GM21619 (cell line): ENCODE measurements at regions not wholly inside any gene's neighbourhood (a gene's known extent, or its start where the extent isn't known, plus 50 kb on each side); places are given as distances from the start of the nearest gene placed in this dataset.

ENCODE experiments used
- ATAC-seq: cut with Tn5 transposase; IDR thresholded peaks from one replicate; pipeline ENCODE4 v1.9.1; 2021; ENCODE audit not compliant: unreplicated experiment

DNA sequence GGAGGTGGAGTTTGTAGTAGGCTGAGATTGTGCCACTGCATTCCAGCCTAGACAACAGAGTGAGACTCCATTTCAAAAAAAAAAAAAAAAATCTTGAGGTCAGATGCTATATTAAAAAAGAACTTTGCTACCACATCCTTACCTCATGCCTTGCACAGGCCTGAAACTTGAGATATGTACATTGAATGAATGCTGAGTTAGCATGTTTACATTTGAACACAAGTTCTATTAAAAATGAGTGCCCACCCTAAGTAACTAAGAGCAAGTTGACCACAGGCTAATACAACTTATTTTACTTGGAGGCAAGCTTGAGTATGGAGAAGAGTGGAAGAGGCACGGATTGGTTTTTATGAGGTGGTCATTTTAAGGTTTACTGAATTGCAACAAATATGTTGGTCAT is 276.6 kb upstream of the GATB start:
- no peak for ATAC-seq

DNA sequence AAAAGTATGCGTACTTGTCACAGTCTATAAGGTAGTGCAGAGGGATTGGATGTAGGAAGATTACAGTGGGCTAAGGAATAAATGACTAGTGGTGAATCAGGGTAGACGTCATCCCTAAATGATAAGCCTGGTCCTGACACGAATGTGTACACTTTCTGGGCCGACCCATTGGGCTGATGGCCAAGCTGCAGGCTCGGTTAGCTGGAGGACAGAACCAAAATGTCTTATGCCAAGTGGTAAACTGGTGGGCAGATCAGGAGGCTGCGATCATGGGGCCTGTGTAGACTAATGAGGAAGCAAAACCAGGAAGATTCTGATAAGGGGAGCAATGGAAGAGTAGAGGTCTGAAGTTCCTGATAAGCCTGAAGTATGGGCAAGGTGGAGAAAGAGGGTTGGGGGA is 272.8 kb upstream of the GATB start:
- no peak for ATAC-seq

DNA sequence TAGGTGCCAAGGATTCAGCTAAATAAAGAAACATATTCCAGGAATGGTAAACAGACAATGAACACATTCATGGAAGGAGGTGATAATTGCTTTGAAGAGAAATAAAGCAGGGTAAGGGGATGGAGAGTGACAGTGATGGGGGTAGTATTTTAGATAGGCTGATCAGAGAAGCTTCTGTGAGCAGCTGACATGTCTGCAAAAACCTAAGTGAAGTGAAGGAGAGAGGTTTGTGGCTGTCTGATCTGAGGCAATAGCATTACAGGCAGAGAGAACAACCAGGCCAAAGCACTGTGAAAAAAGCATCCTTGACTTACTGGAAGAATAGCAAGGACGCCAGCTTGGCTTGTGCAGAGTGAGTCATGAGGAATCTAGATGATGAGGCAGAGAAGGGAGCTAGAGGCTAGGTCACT is 271.9 kb upstream of the GATB start:
- ATAC-seq, result no peak

GRCh38 chr4:152029631-152030030 is 268.8 kb upstream of the GATB start:
- ATAC-seq, result no peak

GRCh38 chr4:152028131-152028530 is 267.3 kb upstream of the GATB start:
- ATAC-seq, result no peak

DNA sequence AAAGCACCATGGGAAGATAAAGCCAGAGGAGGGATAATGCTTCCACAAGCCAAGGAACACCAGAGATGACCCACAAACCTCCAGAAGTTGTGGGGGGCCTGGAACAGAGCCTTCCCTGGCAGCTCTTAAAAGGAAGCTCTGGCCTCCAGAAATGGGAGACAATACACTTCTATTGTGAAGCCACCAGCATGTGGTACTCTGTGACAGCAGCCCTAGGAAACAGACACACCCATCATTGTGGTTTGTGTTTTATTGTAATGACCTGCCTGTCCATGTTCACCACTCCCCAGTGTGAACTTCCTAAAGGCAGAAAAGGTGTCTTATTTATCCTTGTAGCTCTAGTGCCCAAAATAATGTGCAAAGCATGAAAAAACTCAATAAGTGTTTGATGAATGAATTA is 264.1 kb upstream of the GATB start:
- no peak for ATAC-seq

GRCh38 chr4:152023674-152024073 is 262.9 kb upstream of the GATB start:
- ATAC-seq, result no peak

DNA sequence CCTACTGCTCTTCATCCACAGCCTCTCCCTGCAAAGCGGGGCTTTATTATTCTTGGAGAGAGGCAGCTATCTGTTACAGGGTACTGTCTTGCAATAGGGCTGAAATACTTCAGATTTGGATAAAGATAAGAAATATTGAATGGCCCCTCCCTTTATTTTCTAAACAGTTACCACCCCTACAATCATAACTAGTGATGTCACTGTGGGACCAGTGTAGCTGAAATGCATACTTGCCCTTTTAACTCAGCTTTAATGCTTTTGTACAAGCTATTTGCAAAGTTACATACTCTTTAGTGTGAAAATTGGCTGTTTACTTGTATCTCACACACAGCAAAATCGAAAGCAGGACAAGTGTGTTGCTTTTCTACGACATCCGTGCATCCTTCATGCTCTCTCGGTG is 261.7 kb upstream of the GATB start:
- ATAC-seq, result no peak

GRCh38 chr4:152021788-152022438 is 261.1 kb upstream of the GATB start:
- no peak for ATAC-seq

DNA sequence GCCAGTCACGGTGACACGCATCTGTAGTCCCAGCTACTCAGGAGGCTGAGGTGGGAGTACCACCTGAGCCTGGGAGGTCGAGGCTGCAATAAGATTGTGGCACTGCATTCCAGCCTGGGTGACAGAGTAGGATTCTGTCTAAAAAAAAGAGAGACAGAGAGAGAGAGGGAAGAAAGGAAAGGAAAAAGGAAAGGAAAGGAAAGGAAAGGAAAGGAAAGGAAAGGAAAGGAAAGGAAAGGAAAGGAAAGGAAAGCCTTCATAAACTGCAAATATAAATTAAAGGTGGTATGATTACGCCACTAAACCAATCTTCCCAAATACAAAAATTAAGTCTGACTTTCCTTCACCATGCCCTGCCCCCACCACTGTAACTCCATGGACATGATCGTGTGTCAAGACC is 259.3 kb upstream of the GATB start:
- no peak for ATAC-seq

DNA sequence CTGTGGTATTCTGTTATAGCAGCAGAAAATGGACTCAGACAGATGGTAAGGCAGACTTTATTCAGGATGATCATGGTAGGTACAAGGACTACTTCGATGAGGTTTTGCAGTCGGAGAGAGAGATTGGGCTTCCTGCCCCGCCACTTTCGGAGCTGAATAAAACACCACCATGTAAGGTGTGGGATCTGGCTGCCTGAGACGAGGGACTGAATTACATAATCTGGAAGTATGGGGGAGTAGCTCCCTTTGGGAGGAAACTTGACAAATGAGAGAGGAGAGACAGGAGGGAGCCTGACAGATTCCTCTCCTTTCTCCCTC is 255.5 kb upstream of the GATB start:
- ATAC-seq, result no peak

DNA sequence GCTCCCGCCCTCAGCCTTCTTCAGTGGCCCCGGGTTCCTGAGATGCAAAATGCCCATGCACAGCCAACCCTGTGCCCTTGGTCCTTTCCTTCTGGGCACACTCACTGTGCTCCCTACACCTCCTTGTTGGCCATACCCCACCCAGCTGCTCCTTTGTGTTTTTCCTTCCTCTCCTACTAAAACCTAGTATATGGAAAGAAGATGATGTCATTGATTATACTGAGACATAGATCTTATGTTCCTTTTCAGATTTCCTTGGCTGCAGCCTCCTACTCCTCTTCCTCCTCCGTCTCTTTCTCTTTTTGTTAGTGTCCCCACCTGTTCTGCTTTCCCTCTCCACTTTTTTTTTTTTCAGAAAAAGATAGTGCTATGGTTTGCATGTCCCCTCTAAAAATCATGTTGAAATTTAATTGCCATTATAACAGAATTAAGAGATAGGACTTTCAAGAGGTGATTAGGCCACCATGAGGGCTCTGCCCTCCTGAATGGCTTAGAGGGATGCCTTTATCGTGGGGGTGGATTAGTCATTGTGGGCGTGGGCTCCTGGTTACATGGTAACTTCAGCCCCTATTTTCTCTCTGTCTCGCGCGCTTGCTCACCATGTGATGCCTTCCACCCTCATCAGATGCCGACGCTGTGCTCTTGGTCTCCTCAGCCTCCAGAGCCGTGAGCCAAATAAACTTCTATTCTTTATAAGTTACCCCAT is 254.9 kb upstream of the GATB start:
- ATAC-seq, result no peak

DNA sequence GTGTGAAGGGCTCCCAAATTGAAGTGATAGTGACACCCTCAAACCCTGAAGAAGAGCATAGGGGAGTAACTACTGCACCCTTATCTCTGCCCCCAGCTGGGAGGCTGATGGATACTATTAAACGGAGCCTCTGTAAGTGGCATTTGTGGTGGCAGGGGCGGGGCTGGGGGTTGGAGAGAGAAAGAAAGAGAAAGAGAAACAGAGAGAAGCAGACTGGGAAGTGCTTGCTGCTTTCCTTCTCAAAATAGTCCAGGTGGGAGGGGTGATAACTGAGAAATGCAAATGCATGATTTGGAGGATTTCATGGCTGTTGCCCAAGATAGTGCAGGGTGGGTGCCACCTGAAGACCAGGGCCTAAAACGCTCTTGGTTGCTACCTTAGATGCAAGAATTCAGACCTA is 253.5 kb upstream of the GATB start:
- peak; percentile 95 for ATAC-seq

DNA sequence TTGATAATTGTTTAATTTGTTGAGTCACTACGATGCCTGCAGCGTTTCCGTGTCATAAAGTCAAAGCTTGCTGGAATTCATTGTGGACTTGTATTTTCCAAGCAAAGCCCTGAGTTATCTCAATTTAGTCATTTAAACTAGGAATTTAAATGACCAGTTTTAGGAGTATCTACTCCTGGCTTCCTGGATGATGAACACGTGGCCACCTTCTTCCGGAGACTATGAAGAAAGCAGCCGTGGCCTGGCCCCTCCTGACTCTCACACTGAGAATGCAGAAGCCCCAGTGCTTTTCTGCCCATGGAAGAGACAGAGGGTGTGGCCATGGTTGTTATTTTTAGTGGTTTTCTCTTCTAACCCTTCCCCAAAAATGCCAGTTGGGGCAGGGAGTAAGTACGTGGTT is 250.7 kb upstream of the GATB start:
- no peak for ATAC-seq

GRCh38 chr4:152010710-152011079 is 249.9 kb upstream of the GATB start:
- ATAC-seq, result no peak

GRCh38 chr4:152009983-152010709 is 249.3 kb upstream of the GATB start:
- no peak for ATAC-seq

DNA sequence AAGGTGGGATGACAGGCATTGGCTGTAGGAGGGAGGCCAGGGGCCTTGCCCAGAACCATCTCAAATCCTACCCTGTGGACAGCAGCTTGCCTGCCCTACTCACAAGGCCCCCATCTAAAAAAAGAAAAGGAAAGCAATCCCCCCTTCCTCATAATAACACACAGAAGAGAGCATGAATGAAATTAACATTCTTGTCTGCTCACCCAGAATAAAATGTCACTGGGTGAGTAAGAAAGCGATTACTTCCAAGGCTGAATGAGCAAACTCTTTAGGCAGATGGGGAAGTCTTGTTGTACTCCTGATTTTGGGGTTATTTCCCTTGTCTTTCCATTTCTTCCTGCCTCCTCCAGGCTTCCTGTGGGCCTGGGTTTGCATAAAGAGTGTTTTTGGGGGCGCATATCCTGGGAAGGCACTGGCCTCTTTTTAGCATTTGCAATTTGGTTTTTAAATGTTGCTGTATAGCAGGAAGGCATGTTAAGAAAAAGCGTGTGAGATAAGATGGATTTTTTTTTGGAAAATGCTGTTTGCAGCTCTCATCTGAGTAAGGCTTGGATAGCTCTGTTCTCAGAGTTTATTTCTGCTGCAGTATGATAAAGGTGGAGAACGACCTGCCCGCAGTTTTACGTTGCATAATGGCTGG is 248.3 kb upstream of the GATB start:
- no peak for ATAC-seq

- ATAC-seq, result no peak
These were observed 246.3 kb upstream of the GATB start for GRCh38 chr4:152007111-152007510.

DNA sequence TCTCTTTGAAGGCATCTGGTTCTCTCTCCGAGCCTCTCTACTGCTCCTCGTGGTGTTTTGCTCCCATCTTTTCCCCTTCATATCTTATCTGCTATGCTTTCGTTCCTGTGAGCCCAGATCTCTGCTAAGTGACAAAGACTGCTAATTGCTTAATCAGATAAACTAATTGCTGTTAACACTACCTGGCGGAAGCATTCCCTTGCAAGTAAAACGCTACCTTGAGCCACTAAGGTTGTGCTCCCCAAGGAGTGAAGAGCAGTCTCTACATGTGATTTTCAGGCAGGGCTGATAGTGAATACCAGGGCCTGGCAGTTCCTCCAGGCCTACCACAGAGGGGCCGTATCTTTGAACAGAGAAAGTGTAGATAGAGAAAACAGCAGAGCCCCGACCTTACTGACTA is 244.0 kb upstream of the GATB start:
- no peak for ATAC-seq

- no peak for ATAC-seq
These were observed 239.7 kb upstream of the GATB start for GRCh38 chr4:152000518-152000917.

- ATAC-seq, result no peak
These were observed 237.9 kb upstream of the GATB start for GRCh38 chr4:151998723-151999122.

- no peak for ATAC-seq
These were observed 236.7 kb upstream of the GATB start for GRCh38 chr4:151997461-151997860.
